HG03439 (cell line): ENCODE measurements at regions not wholly inside any gene's neighbourhood (a gene's known extent, or its start where the extent isn't known, plus 50 kb on each side); places are given as distances from the start of the nearest gene placed in this dataset.

Source experiments
- ATAC-seq: cut with Tn5 transposase; IDR thresholded peaks from one replicate; pipeline ENCODE4 v1.9.1; 2021; ENCODE audit warnings: mild to moderate bottlenecking, moderate library complexity; ENCODE audit not compliant: unreplicated experiment

GRCh38 chr2:183283209-183283608 is 159.0 kb downstream of the NUP35 start:
- no peak for ATAC-seq

DNA sequence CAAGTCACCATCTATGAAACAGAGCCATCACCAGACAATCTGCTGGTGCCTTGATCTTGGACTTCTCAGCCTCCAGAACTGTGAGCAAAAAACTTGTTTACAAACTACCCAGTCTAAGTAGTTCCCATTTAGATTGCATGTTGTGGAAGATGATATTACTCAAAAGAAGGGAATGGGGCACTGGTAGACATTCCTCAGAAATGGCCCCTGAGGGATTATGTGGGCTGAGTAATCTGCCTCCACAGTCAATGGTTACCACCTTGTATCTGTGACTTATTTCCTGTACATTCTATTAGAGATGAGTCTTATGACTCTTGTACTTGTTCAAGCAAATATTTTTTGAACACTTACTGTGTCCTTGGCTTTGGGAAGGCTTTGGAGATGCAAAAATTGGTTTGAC is 160.4 kb downstream of the NUP35 start:
- no peak for ATAC-seq

GRCh38 chr2:183291436-183291835 is 167.2 kb downstream of the NUP35 start:
- no peak for ATAC-seq

GRCh38 chr2:183292028-183292427 is 167.8 kb downstream of the NUP35 start:
- ATAC-seq, result no peak

DNA sequence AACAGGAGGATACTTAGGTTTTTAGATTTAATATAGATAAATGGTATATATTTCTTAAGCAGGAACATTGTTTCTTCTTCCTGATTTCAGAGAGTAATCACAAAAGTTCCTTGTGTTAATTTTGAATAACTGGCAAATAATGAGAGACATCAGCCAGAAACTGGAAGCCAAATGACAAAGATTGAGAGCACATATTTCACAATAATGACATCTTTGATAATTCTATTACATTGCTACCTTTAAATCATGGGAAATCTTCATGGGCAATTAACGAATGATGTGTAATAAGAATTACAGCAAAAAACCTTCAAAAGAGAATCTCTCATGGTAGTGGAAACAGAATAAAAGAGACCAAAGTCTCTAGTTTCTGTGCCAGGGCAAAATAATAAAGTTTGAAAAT is 215.1 kb downstream of the NUP35 start:
- no peak for ATAC-seq

DNA sequence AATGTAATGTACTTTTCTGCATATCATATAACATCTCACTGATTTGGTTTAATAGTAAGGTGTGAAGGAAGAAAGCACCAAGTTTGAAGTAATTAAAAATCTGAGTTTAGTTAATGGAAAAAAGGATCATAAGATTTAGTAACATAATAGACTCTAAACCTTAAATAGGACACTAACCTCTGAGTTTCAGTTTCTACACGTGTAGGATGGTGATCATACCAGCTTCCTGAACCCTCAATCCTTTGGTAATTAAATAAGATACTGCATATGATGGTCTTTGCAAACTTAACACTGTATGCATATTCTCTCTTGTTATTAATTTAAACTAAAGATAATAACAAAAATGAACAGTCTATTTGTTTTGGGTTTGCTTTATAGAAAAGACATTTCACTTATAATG is 216.8 kb downstream of the NUP35 start:
- ATAC-seq, result no peak

GRCh38 chr2:183347969-183348368 is 223.7 kb downstream of the NUP35 start:
- no peak for ATAC-seq

DNA sequence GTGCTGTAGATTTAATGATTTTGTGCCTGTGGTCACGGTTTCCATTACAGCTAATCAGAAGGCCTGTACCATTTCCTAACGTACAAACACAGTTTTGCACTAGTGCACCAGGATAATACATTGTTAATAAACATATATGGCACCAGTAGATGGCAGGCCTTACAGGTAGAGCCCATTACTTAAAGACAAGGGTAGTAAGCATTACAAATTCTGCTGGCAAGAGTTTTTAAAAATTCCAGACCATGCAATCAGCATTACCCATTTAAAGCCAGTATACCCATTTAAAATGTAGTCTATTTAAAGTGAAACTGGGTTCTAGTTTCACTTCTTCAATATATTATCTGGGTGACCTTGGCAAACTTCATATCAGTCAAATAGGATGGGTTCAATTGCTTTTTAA is 224.2 kb downstream of the NUP35 start:
- peak; percentile 76 for ATAC-seq

- ATAC-seq, result peak; percentile 39
These were observed 224.8 kb downstream of the NUP35 start for GRCh38 chr2:183349091-183349490.

DNA sequence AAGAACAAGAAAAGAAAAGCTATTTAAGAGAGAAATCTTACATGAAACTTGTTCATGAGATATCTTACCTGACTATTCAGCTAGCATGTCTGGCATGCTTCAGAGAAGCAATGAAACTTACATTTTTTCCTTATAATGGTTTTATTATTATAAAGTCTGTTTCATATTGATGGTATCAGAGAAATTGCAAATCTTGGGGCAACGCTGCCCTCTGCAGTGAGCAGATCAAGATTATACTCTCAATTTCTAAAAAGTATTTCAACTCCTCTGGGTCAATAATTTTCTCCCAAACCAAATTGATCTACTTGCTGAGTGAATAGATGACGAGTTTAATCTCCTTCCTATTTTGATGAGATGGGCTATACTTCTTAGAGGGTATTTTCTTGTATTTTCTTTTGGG is 235.6 kb downstream of the NUP35 start:
- ATAC-seq, result no peak

- ATAC-seq, result no peak
These were observed 247.3 kb downstream of the NUP35 start for GRCh38 chr2:183371545-183371944.

DNA sequence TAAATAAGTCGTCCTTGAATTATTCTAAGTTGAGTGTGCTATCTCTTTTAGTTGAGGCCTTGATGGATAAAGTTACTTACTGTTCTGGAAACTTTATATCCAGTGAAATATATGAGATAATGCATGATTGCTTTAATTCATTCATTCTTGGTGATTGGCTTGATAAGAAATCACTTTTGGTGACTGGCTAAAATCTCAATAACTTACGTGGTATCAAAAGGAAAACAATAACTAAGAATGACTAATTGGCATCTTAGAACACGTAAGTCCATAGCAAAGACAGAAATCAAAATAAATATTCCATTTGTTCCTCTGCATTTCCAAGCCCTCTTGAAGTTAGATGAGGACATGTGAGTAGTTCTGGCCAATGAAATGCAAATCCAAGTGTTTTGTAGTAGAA is 251.6 kb downstream of the NUP35 start:
- ATAC-seq, result no peak

DNA sequence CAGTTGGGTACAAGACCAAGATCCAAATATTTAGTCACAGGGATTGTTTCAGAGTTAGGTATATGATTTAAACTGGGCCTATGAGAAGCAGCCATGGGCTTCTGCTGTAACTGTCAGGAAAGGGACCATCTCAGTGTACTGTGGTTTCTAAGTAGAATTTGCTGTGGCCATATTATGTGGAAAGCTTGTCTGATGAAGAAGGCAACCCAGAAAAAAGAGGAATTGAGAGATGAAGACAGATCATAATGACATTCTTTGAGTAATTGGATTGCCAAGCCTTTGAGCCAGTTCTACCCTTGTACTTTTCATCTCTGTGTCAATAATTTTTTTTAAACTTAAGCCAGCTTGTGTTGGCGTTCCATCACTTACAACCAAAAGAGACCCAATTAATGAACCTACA is 259.6 kb downstream of the NUP35 start:
- no peak for ATAC-seq

- ATAC-seq, result no peak
These were observed 265.4 kb downstream of the NUP35 start for GRCh38 chr2:183389546-183390080.

- ATAC-seq, result no peak
These were observed 265.9 kb downstream of the NUP35 start for GRCh38 chr2:183390109-183390508.

GRCh38 chr2:183404392-183404791 is 280.1 kb downstream of the NUP35 start:
- no peak for ATAC-seq

GRCh38 chr2:183408562-183408961 is 284.3 kb downstream of the NUP35 start:
- ATAC-seq, result no peak

DNA sequence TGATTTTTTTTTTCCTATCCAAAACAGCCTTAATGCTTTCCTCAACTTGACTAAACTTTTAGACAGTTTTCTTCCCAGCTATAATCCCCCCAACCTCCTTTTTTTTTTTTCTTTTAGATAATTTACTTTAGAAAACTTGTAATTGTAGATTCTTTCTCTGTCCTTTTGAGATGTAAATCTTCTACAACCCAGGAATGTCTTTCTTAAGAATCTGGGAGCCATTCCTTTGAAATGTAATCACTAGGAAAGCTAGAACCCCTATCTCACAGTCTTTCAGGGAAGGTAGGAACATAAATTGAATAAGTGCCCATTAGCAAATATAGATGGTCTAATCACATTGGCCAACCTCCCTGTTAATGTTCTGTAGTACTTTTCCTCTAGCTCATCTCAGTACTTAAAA is 285.4 kb downstream of the NUP35 start:
- no peak for ATAC-seq

DNA sequence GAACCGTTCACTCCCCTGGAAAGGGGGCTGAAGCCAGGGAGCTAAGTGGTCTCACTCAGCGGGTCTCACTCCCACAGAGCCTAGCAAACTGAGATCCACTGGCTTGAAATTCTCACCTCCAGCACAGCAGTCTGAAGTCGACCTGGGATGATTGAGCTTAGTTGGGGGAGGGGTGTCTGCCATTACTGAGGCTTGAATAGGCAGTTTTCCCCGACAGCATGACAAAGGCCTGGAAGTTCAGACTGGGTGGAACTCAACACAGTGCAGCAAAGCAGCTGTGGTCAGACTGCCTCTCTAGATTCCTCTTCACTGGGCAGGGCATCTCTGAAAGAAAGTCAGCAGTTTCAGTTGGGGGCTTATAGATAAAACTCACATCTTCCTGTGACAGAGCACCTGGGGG is 292.5 kb downstream of the NUP35 start:
- no peak for ATAC-seq

DNA sequence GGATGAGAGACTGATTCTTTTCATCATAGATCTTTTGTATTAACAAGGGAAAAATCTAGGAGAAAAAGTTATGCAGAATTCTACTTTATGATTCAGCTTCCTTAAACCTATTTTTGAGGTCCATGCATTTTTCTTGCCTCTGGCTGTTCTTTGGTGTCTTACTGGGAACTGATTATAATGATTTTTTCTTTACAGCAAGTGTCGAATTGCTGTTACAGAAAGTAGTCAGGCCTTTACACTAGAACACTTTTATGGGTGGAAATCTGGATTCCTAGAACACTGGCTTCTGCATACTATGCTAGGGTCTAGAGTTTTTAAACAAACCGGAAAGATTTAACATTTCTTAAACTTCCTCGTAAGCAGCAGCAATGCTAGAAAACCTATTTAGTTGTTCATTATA is 302.6 kb downstream of the NUP35 start:
- ATAC-seq, result no peak

DNA sequence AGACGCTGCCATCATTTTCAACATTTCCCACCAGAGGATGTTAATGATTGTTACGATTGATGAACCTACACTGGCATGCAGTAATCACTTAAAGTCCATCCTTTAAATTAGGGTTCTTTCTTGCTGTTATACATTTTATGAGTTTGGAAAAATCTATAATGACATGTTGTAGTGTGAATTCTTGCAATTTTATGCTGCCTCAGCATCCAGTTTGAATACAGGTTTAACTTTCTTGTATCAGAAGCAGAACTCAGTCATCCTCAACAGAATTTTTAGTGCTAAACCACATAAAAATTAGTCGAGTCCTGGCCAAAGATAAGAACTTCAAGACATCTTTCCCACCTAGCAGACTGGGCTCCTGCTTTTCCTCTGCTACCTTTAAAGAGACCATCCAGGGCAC is 303.3 kb downstream of the NUP35 start:
- no peak for ATAC-seq

DNA sequence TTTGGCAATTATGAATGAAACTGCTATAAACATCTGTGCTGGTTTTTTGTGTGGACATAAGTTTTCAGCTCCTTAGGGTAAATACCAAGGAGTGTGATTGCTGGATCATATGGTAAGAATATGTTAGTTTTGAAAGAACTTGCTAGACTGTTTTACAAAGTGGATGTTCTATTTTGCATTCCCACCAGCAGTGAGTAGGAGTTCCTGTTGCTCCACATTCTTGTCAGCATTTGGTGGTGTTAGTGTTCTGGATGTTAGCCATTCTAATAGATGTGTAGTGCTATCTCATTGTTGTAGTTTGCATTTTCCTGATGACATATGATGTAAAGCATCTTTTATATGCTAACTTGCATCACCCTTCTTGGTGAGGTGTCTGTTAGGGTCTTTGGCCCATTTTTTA is 304.6 kb downstream of the NUP35 start:
- ATAC-seq, result no peak

DNA sequence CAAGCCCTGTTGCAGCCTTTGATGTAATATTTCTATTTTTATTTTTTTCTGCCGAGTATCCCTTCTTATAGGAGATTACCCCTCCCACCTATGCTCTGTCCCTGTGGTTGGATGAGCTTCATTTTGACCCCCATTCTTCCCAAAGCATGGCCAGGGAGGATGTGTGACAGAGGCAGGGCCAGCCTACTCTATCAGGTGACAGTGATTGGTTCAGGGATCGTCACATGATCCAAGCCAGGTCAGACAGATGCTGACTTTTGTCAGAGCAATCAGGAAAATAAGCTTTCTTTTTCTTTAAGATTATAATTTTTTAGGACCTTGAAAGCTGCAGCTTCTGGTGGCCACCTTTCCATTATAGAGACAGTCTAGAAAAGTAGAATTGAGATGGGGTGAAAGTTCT is 314.3 kb downstream of the NUP35 start:
- no peak for ATAC-seq

DNA sequence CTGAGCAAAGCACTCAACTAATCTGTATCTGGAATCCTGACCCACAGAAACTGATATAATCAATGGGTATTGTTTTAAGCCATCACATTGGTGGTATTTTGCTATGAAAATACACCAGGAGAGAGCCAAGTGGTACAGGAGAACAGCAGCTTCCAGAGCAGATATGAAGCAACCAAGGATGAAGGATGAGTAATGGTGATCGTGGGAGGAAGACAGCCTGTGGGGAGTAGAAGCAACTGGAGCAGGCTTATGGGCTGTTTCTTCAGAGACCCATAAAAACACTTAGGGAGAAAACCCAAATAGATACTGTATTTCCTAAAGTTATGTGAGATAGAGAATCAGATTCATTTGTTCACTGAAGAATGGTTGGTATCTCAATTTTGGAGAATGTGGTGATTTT is 330.8 kb downstream of the NUP35 start:
- no peak for ATAC-seq
